K562 (cell line): ENCODE measurements at regions not wholly inside any gene's neighbourhood (a gene's known extent, or its start where the extent isn't known, plus 50 kb on each side); places are given as distances from the start of the nearest gene placed in this dataset.

Experiments
- BCLAF1 ChIP-seq, 2 experiments: fragments of 450-650 bp in 1 of 2; IDR thresholded peaks; 2 replicates each; pipeline ENCODE4 v1.6.1; 2011 to 2017; ENCODE audit warnings: low read depth in 2 of 2, antibody characterized with exemption in 1 of 2, borderline replicate concordance in 1 of 2, low read length in 1 of 2, mild to moderate bottlenecking in 1 of 2, mixed read lengths in 1 of 2; ENCODE audit not compliant: control insufficient read depth in 1 of 2
- CREB1 ChIP-seq, 2 experiments: sonication (generic) in 1 of 2; formaldehyde crosslinking in 1 of 2; IDR thresholded peaks; 2 replicates each; pipeline versions ENCODE4 v1.6.1 to v1.8.0; 2012 to 2022; ENCODE audit warnings: inconsistent platforms in 1 of 2, mild to moderate bottlenecking in 1 of 2, missing genetic modification reagents in 1 of 2, moderate library complexity in 1 of 2
- FOXJ3 ChIP-seq: sonication (generic); formaldehyde crosslinking; IDR thresholded peaks from 2 replicates; pipeline ENCODE4 v1.4.0; 2020; ENCODE audit warnings: mild to moderate bottlenecking, missing genetic modification reagents
- REST ChIP-seq, 2 experiments: fragments of 450-650 bp; formaldehyde crosslinking in 1 of 2; IDR thresholded peaks; 2 replicates each; pipeline versions ENCODE4 v1.4.0 to v1.6.1; 2014 to 2020; ENCODE audit warnings: mild to moderate bottlenecking in 2 of 2, borderline replicate concordance in 1 of 2, low read depth in 1 of 2
- TEAD2 ChIP-seq: fragments of 450-650 bp; IDR thresholded peaks from 2 replicates; pipeline ENCODE4 v1.6.1; 2016; ENCODE audit warnings: missing genetic modification characterization, control low read depth, missing compliant biosample characterization
- TSHZ1 ChIP-seq: fragments of 250-450 bp; sonication (Bioruptor Pico); IDR thresholded peaks from 2 replicates; pipeline ENCODE4 v1.4.0; 2020; ENCODE audit warnings: mild to moderate bottlenecking, moderate library complexity
- ZNF184 ChIP-seq: sonication (generic); formaldehyde crosslinking; IDR thresholded peaks from 2 replicates; pipeline ENCODE4 v1.5.0; 2020; ENCODE audit warnings: missing genetic modification reagents
- ZNF253 ChIP-seq: fragments of 250-450 bp; sonication (Bioruptor Pico); conservative IDR thresholded peaks from 2 replicates; pipeline ENCODE4 v1.6.1; 2021; ENCODE audit warnings: mild to moderate bottlenecking

- TF ChIP-seq REST (IDR thresholded peaks at IDR 0.05; ENCODE audit: borderline replicate concordance) (no peak), REST (CRISPR knock-in tag; IDR thresholded peaks at IDR 0.05; ENCODE audit: low read depth) (no peak), CREB1 (IDR thresholded peaks at IDR 0.05) (no peak), CREB1 (CRISPR knock-in tag; IDR thresholded peaks at IDR 0.05) (no peak), TEAD2 (tag) (no peak), ZNF253 (CRISPR knock-in tag) (no peak), FOXJ3 (CRISPR knock-in tag) (no peak), BCLAF1 (IDR thresholded peaks at IDR 0.05; ENCODE audit: borderline replicate concordance in 1 of 2, control insufficient read depth in 1 of 2, low read depth in 2 of 2, low read length in 1 of 2) (no peak), ZNF184 (CRISPR knock-in tag) (no peak), TSHZ1 (CRISPR knock-in tag) (no peak)
These were observed 517.1 kb downstream of the RPS24 start (continued) for GRCh38 chr10:78550716-78551115.
